Esophagus muscularis mucosa (tissue), 3 donors: ENCODE measurements at regions not wholly inside any gene's neighbourhood (a gene's known extent, or its start where the extent isn't known, plus 50 kb on each side); places are given as distances from the start of the nearest gene placed in this dataset.

ENCODE experiments used
- CTCF ChIP-seq, 3 experiments: fragments of 200-600 bp in 2 of 3; fragments of 450-650 bp in 1 of 3; sonication (generic) in 2 of 3; IDR thresholded peaks; one replicate each; pipeline ENCODE4 v1.5.1; 2017 to 2019; ENCODE audit warnings: antibody characterized with exemption in 3 of 3, mild to moderate bottlenecking in 2 of 3, moderate library complexity in 1 of 3
- POLR2A ChIP-seq: fragments of 450-650 bp; IDR thresholded peaks from one replicate; pipeline ENCODE4 v1.6.1; 2017; ENCODE audit warnings: antibody characterized with exemption, moderate library complexity, mild to moderate bottlenecking, low read depth
- POLR2AphosphoS5 ChIP-seq, 2 donors: sonication (generic); formaldehyde crosslinking; IDR thresholded peaks; one replicate each; pipeline ENCODE4 v1.6.1; 2017; ENCODE audit warnings: antibody characterized with exemption in 2 of 2

GRCh38 chr7:13708670-13709069, 280.8 kb downstream of the ETV1 start:
- no peak for TF ChIP-seq CTCF (IDR thresholded peaks at IDR 0.05)
- TF ChIP-seq POLR2A: no peak
- TF ChIP-seq POLR2AphosphoS5 (IDR thresholded peaks at IDR 0.05): no peak
